ENCODE measurements at regions not wholly inside any gene's neighbourhood (a gene's known extent, or its start where the extent isn't known, plus 50 kb on each side); places are given as distances from the start of the nearest gene placed in this dataset.

- peak in 1 of 2 experiments; percentile 7 for DNase-seq
- CTCF ChIA-PET = no interaction called here
- no peaks in the 10 kb centered on the region for H3K4me1 Mint-ChIP-seq (ENCODE audit: low read depth, unreplicated experiment)
- no peaks in the 10 kb centered on the region for H3K27me3 Mint-ChIP-seq (ENCODE audit: insufficient read depth, unreplicated experiment)
- peak overlapping the region; percentile 60 for H3K4me3 Mint-ChIP-seq (ENCODE audit: unreplicated experiment)
- no TSS peak for BruUV-seq (replicated peaks)
- Histone ChIP-seq H3K36me3 (ENCODE audit: control insufficient read depth, insufficient read depth, low read length) (no peaks in the 10 kb centered on the region), H3K4me3 (ENCODE audit: low read depth, low read length) (peak overlapping the region; percentile 34), H3K4me1 (no peaks in the 10 kb centered on the region), H3K27me3 (replicated peaks; ENCODE audit: control insufficient read depth, insufficient read depth, low read length) (no peaks in the 10 kb centered on the region), H3K9me3 (no peaks in the 10 kb centered on the region)
- H3K9me3 Mint-ChIP-seq (ENCODE audit: unreplicated experiment) = no peaks in the 10 kb centered on the region
- POLR2A ChIA-PET = no interaction called here
- intact Hi-C loops (cut with micrococcal nuclease; ENCODE audit: unreplicated experiment) = no loop called here
- no peak overlapping the region for H3K27ac Mint-ChIP-seq (ENCODE audit: unreplicated experiment)
- no peak for TF ChIP-seq CTCF (IDR thresholded peaks at IDR 0.05; ENCODE audit: insufficient read depth in 1 of 2, low read depth in 1 of 2, low read length in 1 of 2, severe bottlenecking in 1 of 2, unreplicated experiment in 1 of 2)
- no peaks in the 10 kb centered on the region for H3K36me3 Mint-ChIP-seq (ENCODE audit: insufficient read depth, unreplicated experiment)
These were observed 844.9 kb downstream of the KCNT2 start for GRCh38 chr1:195763146-195763906.

- no peaks in the 10 kb centered on the region for H3K36me3 ChIP-seq (ENCODE audit: control insufficient read depth, insufficient read depth, low read length)
- no peak overlapping the region for H3K27ac Mint-ChIP-seq (ENCODE audit: unreplicated experiment)
- POLR2A ChIA-PET = no interaction called here
- no peaks in the 10 kb centered on the region for H3K27me3 ChIP-seq (replicated peaks; ENCODE audit: control insufficient read depth, insufficient read depth, low read length)
- TF ChIP-seq CTCF (IDR thresholded peaks at IDR 0.05; ENCODE audit: insufficient read depth in 1 of 2, low read depth in 1 of 2, low read length in 1 of 2, severe bottlenecking in 1 of 2, unreplicated experiment in 1 of 2) = no peak
- H3K9me3 ChIP-seq = no peaks in the 10 kb centered on the region
- H3K4me1 Mint-ChIP-seq (ENCODE audit: low read depth, unreplicated experiment) = no peaks in the 10 kb centered on the region
- no peaks in the 10 kb centered on the region for H3K36me3 Mint-ChIP-seq (ENCODE audit: insufficient read depth, unreplicated experiment)
- H3K4me3 ChIP-seq (ENCODE audit: low read depth, low read length) = no peak overlapping the region
- intact Hi-C loops (cut with micrococcal nuclease; ENCODE audit: unreplicated experiment) = no loop called here
- H3K4me1 ChIP-seq = no peaks in the 10 kb centered on the region
- H3K9me3 Mint-ChIP-seq (ENCODE audit: unreplicated experiment) = no peaks in the 10 kb centered on the region
- no peak overlapping the region for H3K4me3 Mint-ChIP-seq (ENCODE audit: unreplicated experiment)
- no TSS peak for BruUV-seq (replicated peaks)
- CTCF ChIA-PET = no interaction called here
- DNase-seq = no peak
- H3K27me3 Mint-ChIP-seq (ENCODE audit: insufficient read depth, unreplicated experiment) = no peaks in the 10 kb centered on the region
These were observed 847.1 kb downstream of the KCNT2 start for GRCh38 chr1:195761104-195761503.

GRCh38 chr1:195756109-195756508 is 852.1 kb downstream of the KCNT2 start:
- BruUV-seq (replicated peaks) = no TSS peak
- ChIA-PET POLR2A (no interaction called here), CTCF (no interaction called here)
- H3K36me3 ChIP-seq (ENCODE audit: control insufficient read depth, insufficient read depth, low read length) = no peaks in the 10 kb centered on the region
- Mint-ChIP-seq H3K27me3 (ENCODE audit: insufficient read depth, unreplicated experiment) (no peaks in the 10 kb centered on the region), H3K4me3 (ENCODE audit: unreplicated experiment) (no peak overlapping the region), H3K4me1 (ENCODE audit: low read depth, unreplicated experiment) (no peaks in the 10 kb centered on the region), H3K9me3 (ENCODE audit: unreplicated experiment) (no peaks in the 10 kb centered on the region), H3K27ac (ENCODE audit: unreplicated experiment) (no peak overlapping the region), H3K36me3 (ENCODE audit: insufficient read depth, unreplicated experiment) (no peaks in the 10 kb centered on the region)
- no peaks in the 10 kb centered on the region for H3K4me1 ChIP-seq
- no peak overlapping the region for H3K4me3 ChIP-seq (ENCODE audit: low read depth, low read length)
- no peak for TF ChIP-seq CTCF (IDR thresholded peaks at IDR 0.05; ENCODE audit: insufficient read depth in 1 of 2, low read depth in 1 of 2, low read length in 1 of 2, severe bottlenecking in 1 of 2, unreplicated experiment in 1 of 2)
- intact Hi-C loops (cut with micrococcal nuclease; ENCODE audit: unreplicated experiment) = no loop called here
- no peak for DNase-seq
- no peaks in the 10 kb centered on the region for H3K9me3 ChIP-seq
- no peaks in the 10 kb centered on the region for H3K27me3 ChIP-seq (replicated peaks; ENCODE audit: control insufficient read depth, insufficient read depth, low read length)
